GM12878 (cell line): ENCODE measurements at regions not wholly inside any gene's neighbourhood (a gene's known extent, or its start where the extent isn't known, plus 50 kb on each side); places are given as distances from the start of the nearest gene placed in this dataset.

ENCODE experiments used
- ATAC-seq: fragments of 200-7000 bp; cut with Tn5 transposase; 3 replicates; pipeline ENCODE4 v1.9.1; 2020; ENCODE audit warnings: mild to moderate bottlenecking, moderate library complexity
- BruUV-seq: library from RNA; stranded (reverse); fragments of 400-500 nt; replicated peaks from 2 replicates; lab custom pipeline; 2021; lab: Mats Ljungman, UMichigan
- CTCF ChIA-PET: fragments of 300-600 bp; sonication (Branson Sonifier 250); formaldehyde crosslinking; extraction: SDS; loops from one replicate; lab custom pipeline; 2021; ENCODE audit warnings: inconsistent platforms; lab: Yijun Ruan, JAX
- POLR2A ChIA-PET: fragments of 350-600 bp; formaldehyde crosslinking; extraction: SDS; loops from one replicate; lab custom pipeline; 2021; ENCODE audit warnings: inconsistent platforms; lab: Charles Lee
- RAD21 ChIA-PET: fragments of 300-600 bp; sonication (Branson Sonifier 250); formaldehyde crosslinking; loops from one replicate; lab custom pipeline; 2023; ENCODE audit warnings: antibody characterized with exemption; ENCODE audit not compliant: unreplicated experiment; lab: Charles Lee
- SMC1A ChIA-PET: fragments of 300-600 bp; sonication (Branson Sonifier 250); formaldehyde crosslinking; loops from one replicate; lab custom pipeline; 2023; ENCODE audit not compliant: unreplicated experiment, uncharacterized antibody; lab: Charles Lee
- DNase-seq: peaks from one replicate; pipeline ENCODE4 v3.0.0-alpha.2; 2011; ENCODE audit warnings: low read depth, low spot score
- FAIRE-seq: peaks from 3 replicates; lab custom pipeline; 2011; peaks lifted over from hg19 to GRCh38; lab: Jason Lieb, UNC
- H2AFZ ChIP-seq: 2 replicates; pipeline ENCODE4 v1.6.0; 2011; ENCODE audit warnings: low read depth, low read length, control low read depth; ENCODE audit not compliant: control insufficient read depth
- H3K27ac ChIP-seq: 2 replicates; pipeline ENCODE4 v1.5.1; 2011; ENCODE audit warnings: control low read depth; ENCODE audit not compliant: control insufficient read depth, insufficient read depth
- H3K27me3 ChIP-seq, 2 experiments: replicated peaks in 1 of 2; 2 replicates each; pipeline versions ENCODE4 v1.6.0 to v1.6.1; 2011; ENCODE audit warnings: low read length in 1 of 2; ENCODE audit not compliant: control insufficient read depth in 2 of 2, insufficient read depth in 2 of 2
- H3K36me3 ChIP-seq, 2 experiments: 2 replicates each; pipeline ENCODE4 v1.5.1; 2011; ENCODE audit warnings: low read length in 1 of 2; ENCODE audit not compliant: control insufficient read depth in 2 of 2, insufficient read depth in 2 of 2
- H3K4me1 ChIP-seq: 2 replicates; pipeline ENCODE4 v1.6.1; 2011; ENCODE audit warnings: mild to moderate bottlenecking, low read length, moderate library complexity, mixed read lengths; ENCODE audit not compliant: control insufficient read depth, insufficient read depth
- H3K4me2 ChIP-seq: 2 replicates; pipeline ENCODE4 v1.6.0; 2011; ENCODE audit warnings: control low read depth; ENCODE audit not compliant: control insufficient read depth, insufficient read depth
- H3K4me3 ChIP-seq: fragments of 200-600 bp; sonication (generic); 2 replicates; pipeline ENCODE4 v1.5.1; 2016
- H3K79me2 ChIP-seq: 2 replicates; pipeline ENCODE4 v1.6.0; 2011; ENCODE audit warnings: low read length; ENCODE audit not compliant: control insufficient read depth, insufficient read depth
- H3K9ac ChIP-seq: 2 replicates; pipeline ENCODE4 v1.8.0; 2011; ENCODE audit warnings: low read length, control low read depth, mixed read lengths; ENCODE audit not compliant: control insufficient read depth, insufficient read depth
- H3K9me3 ChIP-seq: replicated peaks from 3 replicates; pipeline ENCODE4 v1.5.1; 2011; ENCODE audit warnings: mild to moderate bottlenecking, low read length; ENCODE audit not compliant: control insufficient read depth, insufficient read depth
- H4K20me1 ChIP-seq: 2 replicates; pipeline ENCODE4 v1.6.0; 2011; ENCODE audit not compliant: control insufficient read depth, insufficient read depth
- BACH1 ChIP-seq: fragments of 450-650 bp; IDR thresholded peaks from 2 replicates; pipeline ENCODE4 v1.6.1; 2017; ENCODE audit warnings: mild to moderate bottlenecking, borderline replicate concordance
- CBX3 ChIP-seq: fragments of 200-600 bp; sonication (generic); IDR thresholded peaks from 2 replicates; pipeline ENCODE4 v1.6.1; 2016; ENCODE audit warnings: low read depth, borderline replicate concordance
- CBX5 ChIP-seq: sonication (generic); IDR thresholded peaks from 2 replicates; pipeline ENCODE4 v1.6.1; 2016; ENCODE audit warnings: low read depth, moderate library complexity, mild to moderate bottlenecking, inconsistent platforms
- CTCF ChIP-seq, 3 experiments: IDR thresholded peaks in 2 of 3; conservative IDR thresholded peaks in 1 of 3; 2 replicates each; pipeline ENCODE4 v1.5.1; 2011; ENCODE audit warnings: low read depth in 3 of 3, low read length in 3 of 3, mild to moderate bottlenecking in 3 of 3, control low read depth in 2 of 3, moderate library complexity in 2 of 3, inconsistent platforms in 1 of 3, mixed read lengths in 1 of 3; ENCODE audit not compliant: control insufficient read depth in 2 of 3, insufficient read depth in 1 of 3; ENCODE audit errors: extremely low read depth in 1 of 3
- E2F8 ChIP-seq: fragments of 450-650 bp; IDR thresholded peaks from 2 replicates; pipeline ENCODE4 v1.6.1; 2018; ENCODE audit warnings: mild to moderate bottlenecking, low read depth, moderate library complexity; ENCODE audit not compliant: partially characterized antibody
- ESRRA ChIP-seq: IDR thresholded peaks from 2 replicates; pipeline ENCODE4 v1.6.1; 2012; ENCODE audit warnings: mild to moderate bottlenecking, low read length, improper control_type of control experiment
- GATAD2B ChIP-seq: fragments of 450-650 bp; conservative IDR thresholded peaks from 2 replicates; pipeline ENCODE4 v1.6.1; 2017; ENCODE audit warnings: low read depth, mild to moderate bottlenecking, moderate library complexity
- IKZF2 ChIP-seq, 2 experiments: fragments of 450-650 bp; IDR thresholded peaks; 2 replicates each; pipeline ENCODE4 v1.6.1; 2017; ENCODE audit warnings: mild to moderate bottlenecking in 2 of 2, moderate library complexity in 2 of 2
- SMAD5 ChIP-seq: IDR thresholded peaks from 2 replicates; pipeline ENCODE4 v1.6.1; 2016; ENCODE audit warnings: antibody characterized with exemption, low read depth
- SRF ChIP-seq, 2 experiments: IDR thresholded peaks; 2 replicates each; pipeline ENCODE4 v1.6.1; 2011; ENCODE audit warnings: low read depth in 2 of 2, low read length in 2 of 2, mild to moderate bottlenecking in 1 of 2, moderate library complexity in 1 of 2
- ZNF24 ChIP-seq: fragments of 450-650 bp; IDR thresholded peaks from 2 replicates; pipeline ENCODE4 v1.6.1; 2017; ENCODE audit warnings: antibody characterized with exemption, mild to moderate bottlenecking
- ZZZ3 ChIP-seq: IDR thresholded peaks from 2 replicates; pipeline ENCODE4 v1.6.1; 2011; ENCODE audit warnings: low read depth; ENCODE audit not compliant: control insufficient read depth, insufficient read length
- WGBS: methylation state at CpG from one replicate; pipeline ENCODE4 v1.1.6; 2016; ENCODE audit warnings: low lambda C conversion rate; ENCODE audit not compliant: insufficient replicate concordance, insufficient coverage; ENCODE audit errors: missing lambda C conversion rate; 5-methylcytosine and 5-hydroxymethylcytosine counted together
- in situ Hi-C: fragments of 300-500 bp; cut with MboI; formaldehyde crosslinking; loops from 9 replicates; pipeline ENCODE4 v1.14.3; 2018; ENCODE audit warnings: mixed read lengths
- intact Hi-C: fragments of 100-400 bp; cut with micrococcal nuclease; formaldehyde crosslinking; loops from one replicate; pipeline ENCODE4 v1.14.2; 2022; ENCODE audit not compliant: unreplicated experiment
- TF ChIP-seq, protein P1 (sequence below): IDR thresholded peaks from 2 replicates; pipeline ENCODE4 v1.6.1; 2012; ENCODE audit warnings: improper control_type of control experiment, low read depth, low read length; ENCODE audit not compliant: insufficient replicate concordance
- TF ChIP-seq, protein P2 (sequence below): fragments of 450-650 bp; IDR thresholded peaks from 2 replicates; pipeline ENCODE4 v1.6.1; 2016; ENCODE audit warnings: mild to moderate bottlenecking

GRCh38 chr2:129467941-129468340 is 511.5 kb upstream of the RAB6C start:
- H4K20me1 ChIP-seq: no peaks in the 10 kb centered on the region
- no peaks in the 10 kb centered on the region; the same call in 1 of the 2 replicates for H3K4me1 ChIP-seq
- H3K79me2 ChIP-seq: no peaks in the 10 kb centered on the region
- BruUV-seq: no TSS peak
- DNase-seq (no peak), FAIRE-seq (no peak), ATAC-seq (no peak)
- in situ Hi-C loops: no loop called here
- H3K9me3 ChIP-seq: no peaks in the 10 kb centered on the region; the same call in 2 of the 3 replicates
- ChIA-PET SMC1A (no interaction called here), RAD21 (no interaction called here), CTCF (no interaction called here), POLR2A (no interaction called here)
- H3K27me3 ChIP-seq: no peaks in the 10 kb centered on the region
- H3K36me3 ChIP-seq: no peaks in the 10 kb centered on the region
- no peak overlapping the region for H2AFZ ChIP-seq
- H3K27ac ChIP-seq: no peak overlapping the region
- intact Hi-C loops: no loop called here
- no peak overlapping the region for H3K4me2 ChIP-seq
- 0% methylated on average over 3 of the region's 3 CpGs for WGBS
- no peak overlapping the region for H3K4me3 ChIP-seq
- H3K9ac ChIP-seq: no peak overlapping the region
- TF ChIP-seq BACH1 (no peak), ESRRA (no peak), GATAD2B (no peak), IKZF2 (IDR thresholded peaks at IDR 0.05) (no peak), SRF (IDR thresholded peaks at IDR 0.05; ENCODE audit: low read depth in 2 of 2, low read length in 2 of 2) (no peak), E2F8 (no peak), ZZZ3 (no peak), SMAD5 (no peak), ZNF24 (no peak), CBX3 (no peak), CTCF (IDR thresholded peaks at IDR 0.05 in 2 of 3, conservative IDR thresholded peaks at IDR 0.05 in 1 of 3; ENCODE audit: control insufficient read depth in 2 of 3, extremely low read depth in 1 of 3, insufficient read depth in 1 of 3, low read depth in 3 of 3, low read length in 3 of 3) (no peak), CBX5 (no peak)
- TF ChIP-seq, protein P1, sequence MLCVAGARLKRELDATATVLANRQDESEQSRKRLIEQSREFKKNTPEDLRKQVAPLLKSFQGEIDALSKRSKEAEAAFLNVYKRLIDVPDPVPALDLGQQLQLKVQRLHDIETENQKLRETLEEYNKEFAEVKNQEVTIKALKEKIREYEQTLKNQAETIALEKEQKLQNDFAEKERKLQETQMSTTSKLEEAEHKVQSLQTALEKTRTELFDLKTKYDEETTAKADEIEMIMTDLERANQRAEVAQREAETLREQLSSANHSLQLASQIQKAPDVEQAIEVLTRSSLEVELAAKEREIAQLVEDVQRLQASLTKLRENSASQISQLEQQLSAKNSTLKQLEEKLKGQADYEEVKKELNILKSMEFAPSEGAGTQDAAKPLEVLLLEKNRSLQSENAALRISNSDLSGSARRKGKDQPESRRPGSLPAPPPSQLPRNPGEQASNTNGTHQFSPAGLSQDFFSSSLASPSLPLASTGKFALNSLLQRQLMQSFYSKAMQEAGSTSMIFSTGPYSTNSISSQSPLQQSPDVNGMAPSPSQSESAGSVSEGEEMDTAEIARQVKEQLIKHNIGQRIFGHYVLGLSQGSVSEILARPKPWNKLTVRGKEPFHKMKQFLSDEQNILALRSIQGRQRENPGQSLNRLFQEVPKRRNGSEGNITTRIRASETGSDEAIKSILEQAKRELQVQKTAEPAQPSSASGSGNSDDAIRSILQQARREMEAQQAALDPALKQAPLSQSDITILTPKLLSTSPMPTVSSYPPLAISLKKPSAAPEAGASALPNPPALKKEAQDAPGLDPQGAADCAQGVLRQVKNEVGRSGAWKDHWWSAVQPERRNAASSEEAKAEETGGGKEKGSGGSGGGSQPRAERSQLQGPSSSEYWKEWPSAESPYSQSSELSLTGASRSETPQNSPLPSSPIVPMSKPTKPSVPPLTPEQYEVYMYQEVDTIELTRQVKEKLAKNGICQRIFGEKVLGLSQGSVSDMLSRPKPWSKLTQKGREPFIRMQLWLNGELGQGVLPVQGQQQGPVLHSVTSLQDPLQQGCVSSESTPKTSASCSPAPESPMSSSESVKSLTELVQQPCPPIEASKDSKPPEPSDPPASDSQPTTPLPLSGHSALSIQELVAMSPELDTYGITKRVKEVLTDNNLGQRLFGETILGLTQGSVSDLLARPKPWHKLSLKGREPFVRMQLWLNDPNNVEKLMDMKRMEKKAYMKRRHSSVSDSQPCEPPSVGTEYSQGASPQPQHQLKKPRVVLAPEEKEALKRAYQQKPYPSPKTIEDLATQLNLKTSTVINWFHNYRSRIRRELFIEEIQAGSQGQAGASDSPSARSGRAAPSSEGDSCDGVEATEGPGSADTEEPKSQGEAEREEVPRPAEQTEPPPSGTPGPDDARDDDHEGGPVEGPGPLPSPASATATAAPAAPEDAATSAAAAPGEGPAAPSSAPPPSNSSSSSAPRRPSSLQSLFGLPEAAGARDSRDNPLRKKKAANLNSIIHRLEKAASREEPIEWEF: no peak
- TF ChIP-seq, protein P2, sequence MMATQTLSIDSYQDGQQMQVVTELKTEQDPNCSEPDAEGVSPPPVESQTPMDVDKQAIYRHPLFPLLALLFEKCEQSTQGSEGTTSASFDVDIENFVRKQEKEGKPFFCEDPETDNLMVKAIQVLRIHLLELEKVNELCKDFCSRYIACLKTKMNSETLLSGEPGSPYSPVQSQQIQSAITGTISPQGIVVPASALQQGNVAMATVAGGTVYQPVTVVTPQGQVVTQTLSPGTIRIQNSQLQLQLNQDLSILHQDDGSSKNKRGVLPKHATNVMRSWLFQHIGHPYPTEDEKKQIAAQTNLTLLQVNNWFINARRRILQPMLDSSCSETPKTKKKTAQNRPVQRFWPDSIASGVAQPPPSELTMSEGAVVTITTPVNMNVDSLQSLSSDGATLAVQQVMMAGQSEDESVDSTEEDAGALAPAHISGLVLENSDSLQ: no peak
